Left colon (tissue), 2 donors: ENCODE measurements at regions not wholly inside any gene's neighbourhood (a gene's known extent, or its start where the extent isn't known, plus 50 kb on each side); places are given as distances from the start of the nearest gene placed in this dataset.
A peak's percentile ranks its signal among the peaks of the same experiment; 100 is the strongest.

Experiments
- ATAC-seq: fragments of 200-7000 bp; cut with Tn5 transposase; one replicate; pipeline ENCODE4 v1.9.1; 2020; ENCODE audit warnings: mild to moderate bottlenecking, moderate library complexity
- DNase-seq, 2 donors: peaks; one replicate each; pipeline ENCODE4 v3.0.0-alpha.2; 2020
- intact Hi-C, 2 donors: fragments of 100-400 bp; cut with DNase I in 1 of 2; cut with micrococcal nuclease in 1 of 2; formaldehyde crosslinking; loops; one replicate each; pipeline versions ENCODE4 v1.11.2 to v1.14.0; 2022; cut with DNase I, micrococcal nuclease
- donor health status: DM: no; HTN: no; CAD: no.
- donor health status: DM: yes; HTN: yes; CAD: no.

DNA sequence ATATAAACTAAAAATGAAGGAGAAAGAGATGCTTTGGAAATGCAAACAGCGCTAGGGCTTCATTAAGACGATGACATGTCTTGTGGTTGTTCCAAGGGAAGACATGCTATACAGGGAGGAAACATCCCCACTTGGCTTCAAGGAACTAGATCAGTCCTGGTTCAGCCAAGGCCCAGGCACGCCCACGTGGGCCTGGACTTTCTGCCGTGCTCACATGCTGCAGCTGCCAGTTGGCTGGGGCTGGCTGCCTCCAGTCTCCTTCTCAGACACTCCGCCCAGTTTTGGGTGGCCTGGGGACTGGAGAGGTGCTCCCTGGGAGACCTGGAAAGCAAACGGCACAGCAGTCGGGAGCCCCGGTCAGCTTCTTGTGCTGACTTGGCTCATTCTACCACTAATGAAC lies 109.6 kb downstream of the GLI2 start:
- DNase-seq (peak in 1 of 2 donors; percentile 47), ATAC-seq (no peak)
- intact Hi-C loops: no loop called here

DNA sequence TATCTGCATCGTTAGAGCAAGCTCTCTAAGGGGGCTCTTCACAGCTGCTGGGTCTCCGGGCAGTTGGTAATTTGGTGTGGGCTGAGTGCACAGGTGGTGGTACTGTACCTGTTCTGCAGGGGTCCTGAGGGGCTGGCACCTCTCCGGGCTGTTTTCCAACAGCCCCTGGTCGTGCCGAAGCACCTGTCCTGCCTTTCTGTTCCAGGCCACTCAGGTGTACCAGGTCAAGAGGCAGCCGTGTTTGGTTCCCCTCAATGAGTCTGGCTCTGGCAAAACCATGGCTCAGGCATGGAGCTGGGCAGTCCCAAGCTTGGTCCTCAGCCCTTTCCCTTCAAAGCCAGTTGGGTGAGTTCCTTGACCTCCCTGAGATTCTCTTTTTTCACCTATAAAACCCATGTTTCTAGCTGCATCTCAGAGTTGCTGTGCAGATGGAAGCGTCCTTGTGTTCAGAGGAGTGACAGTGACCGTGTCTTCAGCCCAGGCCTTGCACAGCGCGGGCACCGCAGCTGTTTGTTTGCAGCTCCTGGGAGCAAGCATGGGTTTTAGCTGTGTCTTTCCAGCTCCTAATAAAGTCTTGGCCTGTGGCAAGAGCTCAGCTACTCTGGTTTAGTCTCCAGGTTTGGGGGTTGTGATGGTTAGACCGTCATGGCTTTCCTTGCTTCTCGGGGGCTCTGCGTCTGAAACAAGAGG lies 110.9 kb downstream of the GLI2 start:
- intact Hi-C loops: no loop called here
- DNase-seq: no peak
- no peak for ATAC-seq

DNA sequence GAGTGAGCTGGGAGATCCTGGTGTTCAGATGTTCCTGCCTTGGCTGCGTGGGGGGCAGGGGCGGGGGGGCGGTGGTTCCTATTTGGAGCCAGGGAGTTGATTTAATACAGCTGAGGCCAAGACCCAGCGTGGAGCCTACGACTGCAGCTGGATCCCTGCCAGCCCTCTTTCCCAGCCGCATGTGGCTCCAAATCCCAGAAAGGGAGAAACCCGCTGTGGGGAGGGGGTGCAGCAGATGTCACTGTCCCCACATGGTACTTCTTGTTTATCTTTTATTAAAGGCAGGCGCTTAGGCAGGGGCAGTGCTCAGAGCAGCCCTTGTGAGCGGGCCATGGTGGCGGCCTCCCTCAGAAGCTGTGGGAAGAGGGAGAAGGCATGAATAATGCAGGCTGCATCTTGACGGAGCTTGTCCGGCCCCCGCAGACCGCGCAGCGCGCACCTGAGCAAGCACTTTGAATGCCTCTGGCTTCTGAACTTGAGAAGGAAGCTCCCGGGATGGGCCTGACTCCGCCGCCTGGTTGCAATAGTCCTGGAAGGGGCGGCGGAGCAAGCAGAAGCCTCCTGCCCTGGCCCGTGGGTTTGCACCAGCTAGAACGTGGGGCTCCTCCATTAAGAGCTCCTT lies 112.1 kb downstream of the GLI2 start:
- intact Hi-C loops: no loop called here
- DNase-seq (peak in 1 of 2 donors; percentile 22), ATAC-seq (no peak)

DNA sequence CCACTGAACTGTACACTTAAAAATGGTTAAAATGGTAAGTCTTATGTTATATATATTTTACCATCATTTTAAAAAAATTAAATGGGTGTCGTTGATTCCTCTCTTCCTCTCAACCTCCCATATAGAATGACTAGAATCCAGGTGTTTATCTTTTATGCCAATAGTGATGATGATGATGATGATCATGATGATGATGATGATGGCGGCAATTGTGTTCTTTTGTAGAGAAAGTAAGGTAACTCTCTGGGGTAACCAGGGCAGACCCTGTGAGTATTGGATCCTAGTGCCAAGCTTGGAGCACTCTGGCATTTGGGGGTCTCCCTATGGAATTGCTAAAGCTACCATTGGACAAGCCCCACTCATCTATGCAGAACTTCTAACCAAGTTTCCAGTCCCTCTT lies 113.6 kb downstream of the GLI2 start:
- ATAC-seq (no peak), DNase-seq (no peak)
- intact Hi-C loops: no loop called here

DNA sequence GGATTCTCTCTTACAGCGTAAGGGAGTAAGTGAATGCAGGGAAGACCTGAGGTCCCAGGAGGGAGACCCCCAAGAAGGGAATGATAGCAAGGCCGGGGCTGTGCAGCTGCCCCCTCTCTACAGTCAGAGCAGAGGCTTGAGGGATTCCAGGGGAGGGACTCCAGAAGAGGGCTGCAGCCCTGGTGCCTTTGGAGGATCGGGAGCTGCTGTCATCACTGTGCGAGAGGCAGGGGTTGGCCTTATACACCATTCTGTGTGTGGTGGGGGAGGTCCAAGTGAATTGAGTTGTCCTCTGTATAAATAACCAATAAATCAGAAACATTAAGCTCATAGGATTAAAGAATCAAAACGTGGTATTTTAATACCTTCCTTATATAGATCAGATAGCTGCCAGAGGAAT lies 114.9 kb downstream of the GLI2 start:
- no peak for DNase-seq
- intact Hi-C loops: no loop called here
- ATAC-seq: no peak

DNA sequence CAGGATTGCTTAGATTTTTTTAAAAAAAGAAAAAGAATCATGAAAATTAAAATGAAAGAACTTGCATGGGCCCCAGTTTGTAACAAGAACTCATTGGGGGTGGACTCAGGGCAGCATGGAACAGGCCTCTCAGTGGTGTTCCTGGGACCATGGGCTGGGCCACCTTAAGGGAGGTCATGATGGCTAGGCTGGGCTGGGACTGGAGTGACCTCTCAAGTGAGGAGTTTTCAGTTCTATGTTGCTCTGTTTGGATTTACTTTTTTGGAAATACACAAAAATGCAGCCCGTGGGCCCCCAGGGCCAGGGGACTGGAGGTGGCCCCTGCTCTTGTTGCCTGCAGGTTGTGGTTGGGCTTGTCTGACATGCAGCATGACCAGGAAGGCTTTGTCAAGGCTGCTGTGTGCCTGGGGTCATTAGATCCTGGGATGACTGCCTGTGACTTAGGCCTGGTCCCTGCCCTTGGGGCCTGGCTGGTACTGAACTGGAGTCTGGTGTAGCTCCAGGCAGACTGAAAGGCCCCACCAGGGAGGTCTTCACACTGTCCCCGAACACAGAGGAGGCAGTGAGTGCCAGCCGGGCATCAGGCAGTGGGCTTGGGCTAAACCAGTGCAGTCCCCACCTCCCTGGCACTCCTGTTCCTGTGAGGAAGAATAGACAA lies 115.6 kb downstream of the GLI2 start:
- intact Hi-C loops: no loop called here
- DNase-seq: no peak

DNA sequence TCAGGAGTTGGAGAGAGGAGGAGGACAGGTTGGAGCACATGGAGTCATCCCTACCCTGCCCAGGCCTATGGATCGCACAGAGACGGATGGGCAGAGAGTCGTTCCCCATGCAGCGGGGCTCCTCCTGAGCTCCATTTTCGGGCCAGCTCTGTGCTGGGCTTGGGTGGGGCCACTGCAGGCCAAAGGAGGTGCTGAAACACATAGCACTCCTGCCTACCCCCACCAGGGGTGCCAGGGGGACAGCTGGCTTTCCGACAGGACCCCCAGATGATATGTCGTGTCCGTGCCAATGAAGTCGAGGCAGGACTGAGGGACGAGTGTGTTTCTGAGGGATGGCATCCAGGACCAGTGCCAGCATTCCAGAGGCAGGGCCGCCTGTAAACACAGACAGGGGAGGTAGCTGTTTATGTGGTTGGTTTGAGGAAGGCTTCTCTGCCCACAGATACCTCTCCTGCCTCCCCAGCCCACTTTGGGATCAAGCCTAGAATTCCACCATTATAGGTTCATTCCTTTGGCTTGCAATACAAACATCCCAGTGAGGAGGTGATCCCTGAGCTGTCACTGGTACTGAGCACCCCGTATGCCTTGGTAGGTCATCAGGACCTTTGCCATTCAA lies 116.6 kb downstream of the GLI2 start:
- intact Hi-C loops: no loop called here
- ATAC-seq (no peak), DNase-seq (no peak)

More for the DNA sequence above, 115.6 kb downstream of the GLI2 start:
- ATAC-seq: no peak

DNA sequence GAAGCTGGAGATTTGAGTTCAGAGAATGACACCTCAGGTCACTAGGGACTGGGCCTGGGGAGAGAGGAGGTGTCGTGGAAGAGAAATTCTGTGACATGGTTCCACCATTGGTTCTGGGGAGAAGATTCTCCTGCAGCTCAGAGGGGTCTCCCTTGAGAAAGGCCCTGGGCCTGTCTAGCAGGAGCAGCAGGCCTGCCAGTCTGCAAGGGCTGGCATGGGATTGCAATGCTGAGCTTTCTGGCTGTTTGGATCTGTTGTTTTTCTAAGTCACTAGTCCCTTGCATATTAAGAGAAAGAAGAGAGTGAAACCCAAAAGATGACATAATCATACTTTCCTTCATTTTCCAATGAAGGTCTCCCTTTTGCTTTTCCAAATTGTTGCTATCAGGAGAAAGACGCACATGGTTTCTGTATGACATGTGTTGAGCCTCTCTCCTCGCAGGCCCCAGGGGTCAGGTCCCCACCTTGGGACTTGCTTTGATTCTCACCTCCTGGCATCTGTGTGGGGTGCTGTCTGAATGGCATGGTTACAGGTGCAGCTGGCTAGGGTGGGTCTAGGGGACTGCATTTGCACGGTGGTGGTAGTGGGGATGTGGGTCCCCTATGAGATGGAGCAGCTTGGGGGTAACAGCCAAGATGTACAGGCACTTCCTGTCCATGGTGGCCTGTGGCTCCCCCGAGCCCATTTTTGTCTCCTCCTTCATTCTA lies 117.8 kb downstream of the GLI2 start:
- DNase-seq: no peak

DNA sequence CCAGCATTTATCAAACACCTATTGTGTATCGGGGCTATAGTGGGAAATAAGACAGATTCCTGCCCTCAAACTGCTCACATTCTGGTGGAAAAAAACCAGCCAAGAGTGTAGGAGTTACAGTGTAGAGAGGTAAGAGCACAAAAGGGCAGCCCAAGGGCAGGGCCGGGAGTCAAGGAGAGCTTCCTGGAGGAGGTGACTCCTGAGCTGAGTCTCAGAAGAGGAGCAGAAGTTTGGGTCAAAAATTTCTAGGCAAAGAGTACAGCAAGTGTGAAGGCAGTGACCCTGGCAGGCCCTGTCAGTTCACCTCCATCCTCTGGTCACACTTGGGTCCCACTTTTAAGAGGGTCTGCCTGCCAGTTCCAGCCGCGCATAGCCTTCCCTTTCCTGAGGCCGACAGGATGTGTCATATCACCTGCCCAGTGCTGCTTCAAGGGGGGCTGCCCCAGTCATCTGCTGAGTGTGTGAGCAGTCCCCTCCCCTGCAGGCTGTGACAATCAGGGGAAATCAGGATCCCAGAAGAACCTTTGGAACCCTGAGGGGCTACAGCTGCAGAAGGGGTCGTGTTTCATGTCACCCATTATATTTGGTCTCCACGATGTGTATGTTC lies 118.4 kb downstream of the GLI2 start:
- DNase-seq (no peak), ATAC-seq (no peak)
- intact Hi-C loops: no loop called here

More for the DNA sequence above, 117.8 kb downstream of the GLI2 start:
- ATAC-seq: no peak
- intact Hi-C loops: no loop called here

DNA sequence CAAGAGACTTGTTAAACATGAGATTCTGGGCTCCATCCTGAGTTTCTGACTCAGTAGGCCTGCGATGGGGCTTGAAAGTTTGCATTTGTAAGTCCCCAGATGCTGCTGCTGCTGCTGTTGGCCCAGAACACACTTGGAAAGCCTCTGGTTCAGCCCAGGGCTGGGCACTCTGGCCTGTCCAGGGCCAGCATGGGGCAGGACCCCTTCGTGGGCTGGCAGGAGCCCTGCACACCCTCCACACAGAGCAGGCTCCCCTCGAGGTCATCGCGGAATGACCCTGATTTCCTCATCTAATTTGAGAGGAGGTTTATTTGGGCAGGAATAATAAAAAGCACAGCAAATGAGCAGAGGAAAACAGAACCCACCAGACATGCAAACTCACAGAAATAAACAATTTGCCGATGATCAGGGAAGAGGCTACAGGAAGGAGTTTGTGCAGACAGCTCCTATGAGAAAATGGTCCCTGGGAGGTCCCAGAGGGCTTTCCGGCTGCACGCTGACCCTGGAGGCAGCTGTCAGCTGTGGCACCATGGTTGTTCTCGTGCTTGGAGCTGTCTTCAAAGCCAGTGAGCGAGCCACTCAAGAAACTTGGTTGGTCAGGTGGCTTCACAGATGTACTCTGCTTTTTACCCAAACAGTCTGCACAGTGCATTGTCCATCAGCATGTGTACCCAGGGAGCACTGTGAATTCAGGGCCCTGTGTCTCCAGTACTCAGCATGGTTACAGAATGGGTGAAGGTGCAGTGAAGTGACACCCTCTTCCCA lies 119.3 kb downstream of the GLI2 start:
- intact Hi-C loops: no loop called here
- no peak for ATAC-seq
- DNase-seq: no peak

DNA sequence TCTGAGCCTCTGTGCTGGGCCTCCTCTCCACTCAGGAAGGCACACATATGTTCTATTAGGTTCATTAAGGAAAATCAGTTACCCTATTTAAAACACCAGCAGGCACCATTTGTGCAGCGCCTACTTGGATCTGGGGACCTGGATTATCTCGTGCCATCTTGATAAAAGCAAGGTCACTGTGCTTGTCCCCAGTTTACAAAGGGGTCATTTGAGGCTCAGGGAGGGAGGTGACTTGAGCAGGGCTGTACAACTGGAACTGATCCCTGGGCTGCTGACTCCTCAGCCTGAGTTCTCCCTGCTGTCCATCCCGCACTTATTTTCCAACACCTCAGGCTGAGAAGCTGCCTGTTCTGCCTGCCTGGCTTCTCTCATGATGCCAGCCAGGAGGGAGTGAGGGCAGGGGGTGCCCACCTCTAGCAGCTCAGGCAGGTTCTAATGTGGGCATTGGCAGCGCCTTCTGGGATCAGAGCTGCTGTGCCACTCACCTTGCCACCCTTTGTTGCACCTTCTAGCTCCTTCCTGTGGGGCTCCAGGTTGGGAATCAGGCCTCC lies 120.3 kb downstream of the GLI2 start:
- no peak for ATAC-seq
- DNase-seq: no peak
- intact Hi-C loops: no loop called here

DNA sequence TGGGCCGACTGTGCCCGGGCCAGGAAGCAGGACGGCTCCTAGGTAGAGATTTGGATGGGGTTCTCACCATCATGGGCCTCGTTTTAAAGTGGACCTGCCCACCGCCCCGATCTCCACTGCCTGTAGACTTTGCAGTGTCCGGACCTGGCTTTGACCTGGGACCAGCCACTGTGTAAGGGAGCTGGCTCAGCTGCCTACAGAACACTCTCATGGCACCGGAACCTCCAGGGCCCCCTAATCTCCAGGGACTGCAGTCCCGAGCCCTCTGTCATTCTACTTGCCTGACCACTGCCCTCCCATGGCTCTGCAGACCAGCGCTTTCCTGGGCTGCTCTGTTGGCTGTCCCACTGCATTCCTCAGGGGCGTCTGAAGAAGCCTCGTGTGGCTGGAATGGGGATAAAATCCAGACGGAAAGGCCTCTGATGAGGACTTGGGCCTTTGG lies 120.8 kb downstream of the GLI2 start:
- DNase-seq (no peak), ATAC-seq (no peak)
- intact Hi-C loops: no loop called here

DNA sequence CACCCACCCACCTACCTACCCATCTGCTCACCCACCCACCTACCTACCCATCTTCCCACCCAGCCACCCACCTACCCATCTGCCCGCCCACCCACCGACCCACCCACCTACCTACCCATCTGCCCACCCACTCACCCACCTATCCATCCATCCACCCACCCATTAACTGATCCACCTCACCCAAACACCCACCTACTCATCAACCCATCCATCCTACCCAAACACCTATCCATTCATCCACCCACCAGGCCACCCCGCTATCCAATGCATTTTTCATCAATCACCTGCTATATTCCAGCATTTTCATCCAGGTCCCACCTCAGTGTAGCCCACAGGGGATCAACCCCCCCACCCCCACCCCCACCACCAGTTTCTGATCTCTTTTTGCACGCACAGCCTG lies 121.8 kb downstream of the GLI2 start:
- DNase-seq (no peak), ATAC-seq (no peak)
- intact Hi-C loops: no loop called here

DNA sequence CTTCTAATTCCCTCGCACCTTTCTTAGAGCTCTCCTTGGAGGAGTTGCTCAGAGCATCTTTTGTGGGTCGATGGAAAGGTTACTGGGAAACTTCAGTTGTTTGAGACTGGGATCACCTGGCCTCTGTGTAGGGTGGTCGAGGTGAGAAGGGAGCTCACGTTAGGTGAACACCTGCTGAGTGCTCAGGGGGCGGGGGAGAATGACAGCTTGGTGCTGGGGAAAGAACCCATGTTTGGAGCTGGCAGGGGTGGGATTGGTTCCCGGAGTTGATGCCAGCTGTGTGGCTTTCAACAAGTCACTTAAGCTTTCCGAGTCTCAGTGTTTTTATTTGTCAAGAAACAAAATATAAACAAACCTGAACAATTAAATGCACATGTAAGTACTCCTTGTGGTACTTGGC lies 122.3 kb downstream of the GLI2 start:
- intact Hi-C loops: no loop called here
- DNase-seq (no peak), ATAC-seq (no peak)

DNA sequence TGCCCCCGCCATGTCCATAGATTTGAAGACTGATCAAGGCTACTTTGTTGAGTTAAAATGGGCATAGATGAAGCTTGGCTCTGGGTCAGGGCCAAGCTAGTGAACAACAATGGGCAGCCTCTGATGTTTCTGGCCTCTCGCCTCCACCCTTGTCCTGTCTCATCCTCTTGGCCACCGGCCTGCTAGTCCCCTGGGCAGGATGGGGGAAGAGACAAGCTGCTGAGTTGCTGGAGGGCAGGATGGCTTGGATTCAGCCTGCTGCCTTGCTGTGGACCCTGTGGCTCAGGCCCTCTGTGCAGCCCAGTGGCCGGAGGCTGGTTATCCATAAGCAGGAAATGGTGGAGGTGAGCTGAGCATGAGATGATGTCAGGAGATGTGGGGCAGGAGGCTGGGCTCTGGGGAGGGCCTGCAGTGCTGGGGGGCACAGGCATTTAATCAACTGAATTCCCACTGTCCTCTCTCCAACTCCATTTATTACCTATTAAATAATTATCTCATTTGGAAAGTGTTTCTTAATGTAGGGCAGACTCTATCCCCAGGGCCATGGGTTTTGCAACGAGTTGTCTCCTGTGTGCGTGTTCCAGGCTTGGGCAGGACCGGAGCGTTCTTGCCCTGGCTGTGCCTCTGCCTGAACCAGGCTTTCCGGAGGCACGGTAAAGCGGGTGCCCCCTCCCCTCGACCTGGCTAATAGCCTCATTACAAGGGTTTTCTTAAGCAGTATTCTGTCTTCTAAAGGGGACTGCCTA lies 122.9 kb downstream of the GLI2 start:
- no peak for DNase-seq
- intact Hi-C loops: no loop called here
- no peak for ATAC-seq

DNA sequence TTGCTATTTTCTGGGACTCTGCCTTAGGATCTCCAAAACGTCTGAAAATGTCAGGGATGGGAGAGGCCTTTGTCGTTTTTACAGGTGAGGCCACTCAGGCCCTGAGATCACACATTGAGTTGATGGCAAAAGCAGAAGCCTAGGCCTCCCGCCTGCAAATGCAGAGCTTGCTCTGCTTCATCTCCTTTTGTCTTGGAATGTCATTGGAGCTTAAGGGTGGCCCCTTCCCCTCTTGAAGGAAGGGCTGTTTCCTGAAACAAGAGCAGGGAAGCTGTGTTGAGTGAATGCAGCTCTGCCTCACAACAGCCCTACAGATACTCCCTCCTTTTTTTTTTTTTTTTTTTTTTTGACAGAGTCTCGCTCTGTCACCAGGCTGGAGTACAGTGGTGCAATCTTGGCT lies 123.5 kb downstream of the GLI2 start:
- no peak for ATAC-seq
- intact Hi-C loops: no loop called here
- DNase-seq: no peak

DNA sequence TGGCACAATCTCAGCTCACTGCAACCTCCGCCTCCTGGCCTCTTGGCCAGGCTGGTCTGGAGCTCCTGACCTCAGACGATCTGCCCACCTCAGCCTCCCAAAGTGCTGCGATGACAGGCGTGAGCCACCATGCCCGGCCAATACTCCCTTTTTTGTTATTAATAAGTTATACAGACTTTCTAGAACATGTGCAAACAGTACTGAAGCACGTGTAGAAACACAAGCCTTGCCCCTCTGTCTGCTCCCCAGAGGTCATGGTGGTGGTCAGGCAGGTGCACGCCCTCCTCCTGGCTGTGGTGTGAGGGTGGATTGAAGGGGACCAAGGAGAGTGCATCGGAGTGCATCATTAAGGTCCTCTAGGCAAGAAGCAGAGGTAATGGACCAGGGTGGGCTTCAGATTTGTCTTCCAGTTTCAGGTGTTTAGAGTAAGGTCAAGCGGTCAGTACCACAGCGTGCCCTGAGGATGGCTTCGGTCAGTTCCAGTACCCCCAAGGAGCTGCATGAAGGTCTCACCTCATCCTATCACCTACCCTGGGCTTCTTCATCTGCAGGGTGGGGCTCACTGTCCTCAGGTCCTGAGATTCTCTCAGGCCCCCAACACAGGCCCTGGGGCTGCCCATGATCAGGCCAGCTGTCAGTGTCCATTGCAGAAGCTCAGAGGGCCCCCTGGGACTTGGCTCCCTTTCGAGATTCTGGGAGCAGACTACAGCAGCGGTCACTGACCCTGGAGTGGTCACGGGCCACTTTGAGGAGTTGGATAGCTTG lies 124.3 kb downstream of the GLI2 start:
- intact Hi-C loops: no loop called here
- no peak for ATAC-seq
- no peak for DNase-seq
